Kidney epithelial cell (primary cell): ENCODE measurements at regions not wholly inside any gene's neighbourhood (a gene's known extent, or its start where the extent isn't known, plus 50 kb on each side); places are given as distances from the start of the nearest gene placed in this dataset.

ENCODE experiments used
- DNase-seq: peaks from one replicate; pipeline ENCODE4 v3.0.0-alpha.2; 2010; ENCODE audit warnings: low read depth
- H3K27me3 ChIP-seq: 2 replicates; pipeline ENCODE4 v1.6.0; 2011; ENCODE audit warnings: low read length; ENCODE audit not compliant: control insufficient read depth, insufficient read depth
- H3K36me3 ChIP-seq: 2 replicates; pipeline ENCODE4 v1.5.1; 2011; ENCODE audit warnings: low read length; ENCODE audit not compliant: control insufficient read depth, insufficient read depth
- H3K4me3 ChIP-seq: 2 replicates; pipeline ENCODE4 v1.5.1; 2011; ENCODE audit warnings: low read depth, mild to moderate bottlenecking, control low read depth, low read length
- CTCF ChIP-seq: IDR thresholded peaks from 2 replicates; pipeline ENCODE4 v1.5.1; 2011; ENCODE audit warnings: mild to moderate bottlenecking, moderate library complexity, low read length, control low read depth, inconsistent platforms; ENCODE audit not compliant: insufficient read depth, poor library complexity, severe bottlenecking

GRCh38 chr17:34068571-34068970 is 186.5 kb upstream of the CCL2 start:
- no peak for TF ChIP-seq CTCF
- no peak for DNase-seq

GRCh38 chr17:34070712-34071111 is 184.4 kb upstream of the CCL2 start:
- no peaks in the 10 kb centered on the region for H3K36me3 ChIP-seq
- no peak for DNase-seq
- TF ChIP-seq CTCF: no peak
- H3K4me3 ChIP-seq: no peak overlapping the region
- H3K27me3 ChIP-seq: no peaks in the 10 kb centered on the region

More at GRCh38 chr17:34068571-34068970, 186.5 kb upstream of the CCL2 start:
- Histone ChIP-seq H3K4me3 (no peak overlapping the region), H3K27me3 (no peaks in the 10 kb centered on the region), H3K36me3 (no peaks in the 10 kb centered on the region)

GRCh38 chr17:34071886-34072420 is 183.1 kb upstream of the CCL2 start:
- Histone ChIP-seq H3K27me3 (no peaks in the 10 kb centered on the region), H3K36me3 (no peaks in the 10 kb centered on the region), H3K4me3 (no peak overlapping the region)
- TF ChIP-seq CTCF: no peak
- no peak for DNase-seq

- Histone ChIP-seq H3K4me3 (no peak overlapping the region), H3K36me3 (no peaks in the 10 kb centered on the region), H3K27me3 (no peaks in the 10 kb centered on the region)
- TF ChIP-seq CTCF: no peak
- no peak for DNase-seq
Measured at GRCh38 chr17:34075076-34075475, 180.0 kb upstream of the CCL2 start.

GRCh38 chr17:34076743-34077631 is 178.1 kb upstream of the CCL2 start:
- DNase-seq: no peak
- no peaks in the 10 kb centered on the region for H3K36me3 ChIP-seq
- TF ChIP-seq CTCF: no peak

More at GRCh38 chr17:34076743-34077631, 178.1 kb upstream of the CCL2 start:
- Histone ChIP-seq H3K27me3 (no peaks in the 10 kb centered on the region), H3K4me3 (no peak overlapping the region)
